GM13977 (cell line): ENCODE measurements at regions not wholly inside any gene's neighbourhood (a gene's known extent, or its start where the extent isn't known, plus 50 kb on each side); places are given as distances from the start of the nearest gene placed in this dataset.

Experiments
- DNase-seq: peaks from one replicate; pipeline ENCODE4 v3.0.0; 2012; ENCODE audit warnings: low spot score
- CTCF ChIP-seq: IDR thresholded peaks from 2 replicates; pipeline ENCODE4 v1.5.1; 2012; ENCODE audit warnings: mild to moderate bottlenecking, control low read depth; ENCODE audit not compliant: insufficient read depth; ENCODE audit errors: extremely low read depth, missing control alignments
- in situ Hi-C: fragments of 300-500 bp; cut with MboI; formaldehyde crosslinking; loops from one replicate; pipeline ENCODE4 v1.12.0; 2022; ENCODE audit warnings: low sequenced_read_pairs, low pct_unique_long_range_greater_than_20kb, mixed read lengths, inconsistent platforms; ENCODE audit not compliant: unreplicated experiment

DNA sequence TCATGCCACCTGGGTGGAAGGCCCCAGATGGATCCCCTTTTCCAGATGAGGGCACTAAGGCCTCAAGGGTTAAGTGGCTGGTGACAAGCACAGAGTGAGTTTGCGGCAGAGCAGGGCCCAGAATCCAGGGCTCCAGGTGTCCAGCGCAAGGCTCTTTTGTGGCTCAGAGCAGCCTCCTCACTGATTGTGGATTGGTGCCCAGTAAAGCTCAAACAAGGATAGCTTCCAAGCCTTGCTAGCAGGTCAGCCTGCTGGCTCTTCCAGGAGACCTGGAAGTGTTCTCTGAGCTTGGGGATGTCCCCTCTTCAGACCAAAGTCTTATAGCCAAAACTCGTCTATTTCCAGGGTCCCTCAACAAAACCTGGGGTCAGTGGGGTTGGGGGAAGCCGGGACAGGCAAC lies 167.6 kb upstream of the SYT13 start:
- in situ Hi-C loops = no loop called here
- TF ChIP-seq CTCF = no peak
- DNase-seq = no peak

DNA sequence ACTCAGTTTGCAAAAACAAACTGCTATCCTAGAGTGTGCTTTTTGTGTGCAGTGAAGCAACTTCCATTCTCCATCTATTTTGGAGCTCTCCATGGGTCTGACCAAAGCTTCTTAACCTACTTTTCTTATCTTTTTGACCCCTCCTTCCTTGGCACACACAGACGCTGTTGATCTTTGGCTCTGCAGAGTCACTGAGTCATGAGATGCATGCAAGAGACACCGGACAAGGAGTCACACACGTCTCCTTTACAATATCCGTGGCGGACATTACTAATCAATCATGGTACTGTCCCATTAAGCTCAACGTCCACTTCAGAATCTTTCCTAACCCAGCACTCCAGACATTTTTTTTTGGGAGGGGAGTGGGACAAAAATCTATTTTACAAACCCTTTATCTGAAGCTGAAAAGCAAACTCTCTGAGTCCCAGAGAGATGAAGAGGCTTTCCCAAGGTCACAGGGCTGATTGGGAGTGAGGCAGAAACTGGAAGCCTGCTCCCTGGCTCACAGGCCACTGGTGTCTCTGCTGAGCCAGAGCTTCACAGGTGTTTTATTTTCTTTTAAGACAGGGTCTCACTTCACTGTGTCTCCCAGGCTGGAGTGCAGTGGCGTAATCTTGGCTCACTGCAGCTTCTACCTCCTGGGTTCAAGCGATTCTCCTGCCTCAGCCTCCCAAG lies 165.8 kb upstream of the SYT13 start:
- DNase-seq = no peak
- in situ Hi-C loops = no loop called here
- no peak for TF ChIP-seq CTCF

DNA sequence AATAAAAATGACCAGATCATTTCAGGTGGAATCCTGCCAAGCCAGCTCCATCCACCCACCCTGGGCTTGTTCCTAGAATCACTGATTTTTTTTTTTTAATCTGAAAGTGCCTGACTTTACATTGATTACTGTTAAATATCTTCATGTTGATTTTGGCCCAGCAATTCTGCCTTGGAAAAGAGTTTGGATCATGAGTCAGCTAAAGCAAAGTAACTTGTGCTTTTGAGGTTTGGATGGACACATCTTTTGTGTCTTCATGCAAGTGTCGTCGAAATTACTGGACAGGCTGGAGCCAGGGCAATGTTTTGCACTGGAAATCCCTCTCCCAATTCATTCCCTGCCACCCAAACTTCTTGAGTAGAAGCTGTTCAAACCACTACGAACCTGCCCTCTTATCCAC lies 164.0 kb upstream of the SYT13 start:
- DNase-seq = no peak
- no peak for TF ChIP-seq CTCF
- in situ Hi-C loops = no loop called here

GRCh38 chr11:45449036-45449601 lies 163.0 kb upstream of the SYT13 start:
- in situ Hi-C loops = no loop called here
- no peak for DNase-seq
- TF ChIP-seq CTCF = no peak

- DNase-seq = no peak
- no peak for TF ChIP-seq CTCF
- in situ Hi-C loops = no loop called here
Measured at GRCh38 chr11:45448561-45448960, 162.4 kb upstream of the SYT13 start.

GRCh38 chr11:45446998-45447397 lies 160.9 kb upstream of the SYT13 start:
- in situ Hi-C loops = no loop called here
- no peak for DNase-seq
- no peak for TF ChIP-seq CTCF
